ENCODE measurements at regions not wholly inside any gene's neighbourhood (a gene's known extent, or its start where the extent isn't known, plus 50 kb on each side); places are given as distances from the start of the nearest gene placed in this dataset.

DNA sequence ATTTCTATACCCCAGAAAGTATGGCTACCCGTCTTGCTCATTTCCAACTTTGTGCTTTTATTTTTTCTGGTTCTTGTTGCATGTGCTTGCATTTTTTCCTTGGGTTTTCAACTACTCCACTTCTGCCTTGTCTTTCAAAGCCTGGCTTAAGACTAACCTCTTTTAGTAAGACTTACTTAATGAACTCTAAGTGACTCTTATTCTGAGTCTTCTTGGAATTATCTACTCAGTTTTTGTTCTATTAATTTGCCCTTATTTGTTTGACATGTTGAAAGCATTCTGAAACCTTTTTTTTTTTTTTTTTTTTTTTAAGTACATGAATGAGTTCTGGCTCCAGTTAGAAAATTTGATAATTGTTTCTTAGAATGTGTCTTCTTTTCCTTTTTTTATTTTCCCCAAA lies 74.8 kb downstream of the SLIT2 start:
- TF ChIP-seq EZH2 (IDR thresholded peaks at IDR 0.05) = no peak
- TF ChIP-seq, protein P1, sequence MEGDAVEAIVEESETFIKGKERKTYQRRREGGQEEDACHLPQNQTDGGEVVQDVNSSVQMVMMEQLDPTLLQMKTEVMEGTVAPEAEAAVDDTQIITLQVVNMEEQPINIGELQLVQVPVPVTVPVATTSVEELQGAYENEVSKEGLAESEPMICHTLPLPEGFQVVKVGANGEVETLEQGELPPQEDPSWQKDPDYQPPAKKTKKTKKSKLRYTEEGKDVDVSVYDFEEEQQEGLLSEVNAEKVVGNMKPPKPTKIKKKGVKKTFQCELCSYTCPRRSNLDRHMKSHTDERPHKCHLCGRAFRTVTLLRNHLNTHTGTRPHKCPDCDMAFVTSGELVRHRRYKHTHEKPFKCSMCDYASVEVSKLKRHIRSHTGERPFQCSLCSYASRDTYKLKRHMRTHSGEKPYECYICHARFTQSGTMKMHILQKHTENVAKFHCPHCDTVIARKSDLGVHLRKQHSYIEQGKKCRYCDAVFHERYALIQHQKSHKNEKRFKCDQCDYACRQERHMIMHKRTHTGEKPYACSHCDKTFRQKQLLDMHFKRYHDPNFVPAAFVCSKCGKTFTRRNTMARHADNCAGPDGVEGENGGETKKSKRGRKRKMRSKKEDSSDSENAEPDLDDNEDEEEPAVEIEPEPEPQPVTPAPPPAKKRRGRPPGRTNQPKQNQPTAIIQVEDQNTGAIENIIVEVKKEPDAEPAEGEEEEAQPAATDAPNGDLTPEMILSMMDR (IDR thresholded peaks at IDR 0.05) = no peak
- TF ChIP-seq EZH2phosphoT487 (IDR thresholded peaks at IDR 0.05) = no peak
- H3K9ac ChIP-seq = no peak overlapping the region
- Mint-ChIP-seq H3K4me1 (peaks cover 21% of the 10 kb centered on the region), H3K9me3 (no peaks in the 10 kb centered on the region), H3K27me3 (ENCODE audit: insufficient read depth, low read depth) (no peaks in the 10 kb centered on the region), H3K4me3 (no peak overlapping the region), H3K27ac (no peak overlapping the region), H3K36me3 (peaks cover 12% of the 10 kb centered on the region)
- H3K9me3 ChIP-seq (ENCODE audit: low read depth) = no peaks in the 10 kb centered on the region
- no peaks in the 10 kb centered on the region for H3K79me2 ChIP-seq (ENCODE audit: low read depth)
- H3K4me3 ChIP-seq = no peak overlapping the region
- no peak overlapping the region for H3K27ac ChIP-seq
- no peaks in the 10 kb centered on the region for H3F3A ChIP-seq (ENCODE audit: low read depth)
- H3K4me1 ChIP-seq = no peaks in the 10 kb centered on the region
- no peak overlapping the region for H3K4me2 ChIP-seq
- H3K36me3 ChIP-seq = no peaks in the 10 kb centered on the region
- H2AFZ ChIP-seq (replicated peaks) = peak overlapping the region; percentile 17
- H3K27me3 ChIP-seq = no peaks in the 10 kb centered on the region
- no peaks in the 10 kb centered on the region for H4K20me1 ChIP-seq (ENCODE audit: low read depth)
- DNase-seq (ENCODE audit: low spot score) = no peak

DNA sequence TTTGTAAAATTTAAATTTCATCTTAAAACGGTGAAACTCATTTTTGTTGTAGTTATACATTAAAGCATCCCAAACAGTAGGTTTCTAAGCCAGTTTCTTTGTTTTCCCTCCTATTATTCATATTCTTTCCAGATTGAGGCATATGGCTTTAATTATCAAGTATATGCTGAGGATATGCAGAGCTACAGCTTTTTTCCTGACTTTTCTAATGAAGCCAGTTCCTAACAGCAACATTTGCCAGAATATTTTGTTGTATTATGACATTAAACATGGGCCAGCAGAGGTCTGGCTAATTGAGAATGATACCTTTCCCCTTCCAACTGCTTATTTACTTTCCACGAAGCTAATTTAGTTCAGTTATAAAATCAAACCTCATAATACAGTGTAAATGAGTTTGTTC lies 75.3 kb downstream of the SLIT2 start:
- no peaks in the 10 kb centered on the region for H3K36me3 ChIP-seq
- no peaks in the 10 kb centered on the region for H3K27me3 ChIP-seq
- H3K4me3 Mint-ChIP-seq = no peak overlapping the region
- no peaks in the 10 kb centered on the region for H4K20me1 ChIP-seq (ENCODE audit: low read depth)
- no peaks in the 10 kb centered on the region for H3K9me3 Mint-ChIP-seq
- H3K27ac Mint-ChIP-seq = no peak overlapping the region
- no peak overlapping the region for H2AFZ ChIP-seq (replicated peaks)
- TF ChIP-seq EZH2 (IDR thresholded peaks at IDR 0.05) (no peak), EZH2phosphoT487 (IDR thresholded peaks at IDR 0.05) (no peak)
- TF ChIP-seq, protein P1 (IDR thresholded peaks at IDR 0.05) = no peak
- H3K36me3 Mint-ChIP-seq = peaks cover 12% of the 10 kb centered on the region
- H3K4me2 ChIP-seq = no peak overlapping the region
- H3K4me1 ChIP-seq = no peaks in the 10 kb centered on the region
- no peak overlapping the region for H3K4me3 ChIP-seq
- no peak overlapping the region for H3K27ac ChIP-seq
- H3K27me3 Mint-ChIP-seq (ENCODE audit: insufficient read depth, low read depth) = no peaks in the 10 kb centered on the region
- no peak overlapping the region for H3K9ac ChIP-seq
- H3F3A ChIP-seq (ENCODE audit: low read depth) = no peaks in the 10 kb centered on the region
- DNase-seq (ENCODE audit: low spot score) = no peak
- H3K79me2 ChIP-seq (ENCODE audit: low read depth) = no peaks in the 10 kb centered on the region
- peaks cover 17% of the 10 kb centered on the region for H3K4me1 Mint-ChIP-seq
- no peaks in the 10 kb centered on the region for H3K9me3 ChIP-seq (ENCODE audit: low read depth)

DNA sequence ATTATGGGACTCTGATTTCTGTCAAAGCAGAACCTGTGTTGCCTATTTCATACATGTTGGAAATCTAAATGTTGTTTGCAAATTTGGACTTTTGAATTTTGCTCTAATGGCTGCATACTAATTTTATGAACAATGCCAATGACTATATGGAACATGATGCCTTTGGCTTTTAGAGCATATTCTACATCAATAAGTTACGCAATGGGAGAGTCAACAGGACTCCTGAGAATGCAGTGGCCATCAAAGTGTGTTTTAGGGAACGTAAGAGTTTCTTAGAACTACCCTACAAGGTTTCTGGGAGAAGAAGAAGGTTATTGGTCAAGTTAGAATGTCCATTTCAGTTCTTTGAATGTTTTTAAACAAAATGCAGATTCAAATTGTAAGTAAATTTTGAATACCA lies 76.1 kb downstream of the SLIT2 start:
- no peak for TF ChIP-seq EZH2 (IDR thresholded peaks at IDR 0.05)
- no peak for TF ChIP-seq EZH2phosphoT487 (IDR thresholded peaks at IDR 0.05)
- TF ChIP-seq, protein P1 (IDR thresholded peaks at IDR 0.05) = no peak
- Mint-ChIP-seq H3K27me3 (ENCODE audit: insufficient read depth, low read depth) (no peaks in the 10 kb centered on the region), H3K36me3 (peaks cover 6% of the 10 kb centered on the region), H3K9me3 (no peaks in the 10 kb centered on the region), H3K4me1 (peaks cover 17% of the 10 kb centered on the region), H3K4me3 (no peak overlapping the region), H3K27ac (no peak overlapping the region)
- no peak overlapping the region for H3K27ac ChIP-seq
- H3K9ac ChIP-seq = no peak overlapping the region
- DNase-seq (ENCODE audit: low spot score) = no peak
- H2AFZ ChIP-seq (replicated peaks) = no peak overlapping the region
- no peaks in the 10 kb centered on the region for H3K4me1 ChIP-seq
- H4K20me1 ChIP-seq (ENCODE audit: low read depth) = no peaks in the 10 kb centered on the region
- H3F3A ChIP-seq (ENCODE audit: low read depth) = no peaks in the 10 kb centered on the region
- H3K27me3 ChIP-seq = no peaks in the 10 kb centered on the region
- H3K4me3 ChIP-seq = no peak overlapping the region
- H3K9me3 ChIP-seq (ENCODE audit: low read depth) = no peaks in the 10 kb centered on the region
- H3K36me3 ChIP-seq = no peaks in the 10 kb centered on the region
- no peaks in the 10 kb centered on the region for H3K79me2 ChIP-seq (ENCODE audit: low read depth)
- no peak overlapping the region for H3K4me2 ChIP-seq
